ENCODE measurements at regions not wholly inside any gene's neighbourhood (a gene's known extent, or its start where the extent isn't known, plus 50 kb on each side); places are given as distances from the start of the nearest gene placed in this dataset.
"Not testable (repeated sequence)": the region's sequence is repeated elsewhere in the genome, so short reads cannot be mapped to it uniquely, and the experiment has no call there.

GRCh38 chr1:78203410-78203982 is 157.7 kb downstream of the GIPC2 start:
- not testable (repeated sequence) for DNase-seq

GRCh38 chr1:78210175-78210574 is 164.4 kb downstream of the GIPC2 start:
- DNase-seq, result no peak

GRCh38 chr1:78211483-78212092 is 165.8 kb downstream of the GIPC2 start:
- DNase-seq, result no peak

GRCh38 chr1:78214334-78214733 is 168.6 kb downstream of the GIPC2 start:
- no peak for DNase-seq

GRCh38 chr1:78222225-78222959 is 176.6 kb downstream of the GIPC2 start:
- DNase-seq, result no peak

GRCh38 chr1:78222960-78223358 is 177.2 kb downstream of the GIPC2 start:
- DNase-seq, result no peak

- DNase-seq, result no peak
Measured at GRCh38 chr1:78223417-78224215, 177.8 kb downstream of the GIPC2 start.

- no peak for DNase-seq
Measured at GRCh38 chr1:78224246-78224785, 178.6 kb downstream of the GIPC2 start.

- no peak for DNase-seq
Measured at GRCh38 chr1:78224861-78225552, 179.2 kb downstream of the GIPC2 start.

- DNase-seq, result no peak
Measured at GRCh38 chr1:78226784-78227183, 181.0 kb downstream of the GIPC2 start.

- DNase-seq, result no peak
Measured at GRCh38 chr1:78227705-78228635, 182.2 kb downstream of the GIPC2 start.

GRCh38 chr1:78229344-78229743 is 183.6 kb downstream of the GIPC2 start:
- DNase-seq, result no peak

- no peak for DNase-seq
Measured at GRCh38 chr1:78231477-78231876, 185.7 kb downstream of the GIPC2 start.

- DNase-seq, result no peak
Measured at GRCh38 chr1:78231894-78232293, 186.1 kb downstream of the GIPC2 start.

- no peak for DNase-seq
Measured at GRCh38 chr1:78232630-78233029, 186.9 kb downstream of the GIPC2 start.

- no peak for DNase-seq
Measured at GRCh38 chr1:78234496-78234895, 188.7 kb downstream of the GIPC2 start.

GRCh38 chr1:78236716-78237115 is 190.9 kb downstream of the GIPC2 start:
- DNase-seq, result no peak

GRCh38 chr1:78237364-78237916 is 191.7 kb downstream of the GIPC2 start:
- peak; percentile 49 for DNase-seq

GRCh38 chr1:78240191-78240590 is 194.4 kb downstream of the GIPC2 start:
- no peak for DNase-seq

GRCh38 chr1:78240755-78241154 is 195.0 kb downstream of the GIPC2 start:
- no peak for DNase-seq

GRCh38 chr1:78247079-78247478 is 201.3 kb downstream of the GIPC2 start:
- no peak for DNase-seq

Data from DMS53 (cell line).